ENCODE measurements at regions not wholly inside any gene's neighbourhood (a gene's known extent, or its start where the extent isn't known, plus 50 kb on each side); places are given as distances from the start of the nearest gene placed in this dataset.

DNA sequence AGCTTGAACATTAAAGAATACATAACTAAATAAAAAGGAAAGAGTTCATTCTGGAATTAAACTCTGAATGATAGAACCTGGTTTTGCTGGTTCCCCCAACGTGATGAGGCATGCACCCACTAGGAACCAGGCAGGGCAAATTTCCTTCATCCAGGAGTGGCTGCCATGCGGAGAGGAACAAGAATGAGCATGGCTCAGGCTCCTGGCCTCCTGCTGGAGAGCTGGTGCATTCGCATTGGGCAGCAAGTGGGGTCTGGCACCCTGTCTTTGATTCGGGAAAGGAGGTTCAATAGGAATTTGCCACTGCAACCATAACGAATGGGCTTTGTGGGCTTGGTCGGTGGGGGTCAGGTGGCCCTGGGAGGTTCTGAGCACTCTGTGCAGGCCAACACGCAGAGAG, 169.8 kb upstream of the TENM4 start:
- Histone ChIP-seq H2BK12ac (ENCODE audit: insufficient read length, low read depth, low read length) (no peak overlapping the region), H3T11ph (ENCODE audit: low read length) (no peak overlapping the region), H3K56ac (ENCODE audit: insufficient read length, low read depth, low read length) (no peak overlapping the region), H2BK15ac (ENCODE audit: low read depth, low read length) (no peak overlapping the region), H2BK120ac (ENCODE audit: low read depth, low read length, poor library complexity, severe bottlenecking) (no peak overlapping the region), H3K79me2 (ENCODE audit: insufficient read depth, low read length) (no peaks in the 10 kb centered on the region), H3K4me2 (ENCODE audit: insufficient read depth, insufficient read length, low read length) (no peak overlapping the region), H3K23ac (ENCODE audit: insufficient read length, low read depth, low read length) (no peak overlapping the region), H2BK5ac (ENCODE audit: insufficient read length, low read length) (no peak overlapping the region), H3K79me1 (ENCODE audit: insufficient read depth, low read depth, low read length, poor library complexity, severe bottlenecking) (no peaks in the 10 kb centered on the region), H4K8ac (replicated peaks; ENCODE audit: insufficient read length, low read depth, low read length) (no peak overlapping the region), H3K9ac (ENCODE audit: extremely low read depth, insufficient read length, low read length) (no peak overlapping the region), H3K4me1 (ENCODE audit: insufficient read depth, low read length) (no peaks in the 10 kb centered on the region), H2AK5ac (ENCODE audit: insufficient read length, low read length) (no peak overlapping the region), H4K91ac (ENCODE audit: insufficient read length, low read depth, low read length) (no peak overlapping the region), H3K27ac (ENCODE audit: insufficient read length, low read depth, low read length) (no peak overlapping the region), H4K20me1 (ENCODE audit: control insufficient read depth, insufficient read depth, insufficient read length) (no peaks in the 10 kb centered on the region), H3K14ac (ENCODE audit: insufficient read depth, low read length) (no peak overlapping the region; the same call in 1 of the 2 replicates), H2BK20ac (ENCODE audit: low read depth, low read length, poor library complexity, severe bottlenecking) (no peak overlapping the region), H3K23me2 (ENCODE audit: insufficient read length, low read depth, low read length, poor library complexity, severe bottlenecking) (no peaks in the 10 kb centered on the region), H3K27me3 (ENCODE audit: insufficient read depth, low read length) (no peaks in the 10 kb centered on the region), H4K5ac (ENCODE audit: insufficient read length, low read depth, low read length) (no peak overlapping the region), H2AFZ (ENCODE audit: low read length) (no peak overlapping the region), H3K4ac (ENCODE audit: low read depth, low read length) (no peak overlapping the region), H3K18ac (ENCODE audit: insufficient read length, low read depth, low read length) (no peak overlapping the region), H3K9me3 (ENCODE audit: control insufficient read depth, low read depth, low read length) (no peaks in the 10 kb centered on the region)
- DNase-seq: peak; percentile 36
- TF ChIP-seq CTCF (conservative IDR thresholded peaks at IDR 0.05): peak; percentile 53
- H3K4me1 Mint-ChIP-seq: no peaks in the 10 kb centered on the region
- no CpG with 5 or more reads among the region's 7 CpGs for WGBS (ENCODE audit: extremely low coverage, insufficient read length, low lambda C conversion rate)
- H3K9me3 Mint-ChIP-seq: no peaks in the 10 kb centered on the region
- no peak overlapping the region for H3K27ac Mint-ChIP-seq
- no peaks in the 10 kb centered on the region for H3K36me3 Mint-ChIP-seq (ENCODE audit: insufficient read depth in 1 of 3, low read depth in 3 of 3)
- H3K4me3 Mint-ChIP-seq: no peak overlapping the region
- H3K27me3 Mint-ChIP-seq (ENCODE audit: low read depth): no peaks in the 10 kb centered on the region; the same call in 1 of the 2 replicates

All from H9 (cell line).